HCT116 (cell line): ENCODE measurements at regions not wholly inside any gene's neighbourhood (a gene's known extent, or its start where the extent isn't known, plus 50 kb on each side); places are given as distances from the start of the nearest gene placed in this dataset.

Experiments
- ATAC-seq: fragments of 200-7000 bp; cut with Tn5 transposase; 2 replicates; pipeline ENCODE4 v1.9.1; 2020; ENCODE audit warnings: mild to moderate bottlenecking, moderate library complexity
- BruUV-seq: library from RNA; stranded (reverse); fragments of 400-500 nt; replicated peaks from 2 replicates; lab custom pipeline; 2021; lab: Mats Ljungman, UMichigan
- CTCF ChIA-PET: fragments of 300-600 bp; sonication (Branson Sonifier 250); formaldehyde crosslinking; loops from one replicate; lab custom pipeline; 2021; ENCODE audit warnings: antibody characterized with exemption; lab: Charles Lee
- POLR2A ChIA-PET: fragments of 300-600, 350-600 bp; sonication (Branson Sonifier 250); formaldehyde crosslinking; loops from one replicate; lab custom pipeline; 2021; ENCODE audit warnings: antibody characterized with exemption; lab: Charles Lee
- RAD21 ChIA-PET, 2 experiments: fragments of 300-600 bp; sonication (Branson Sonifier 250); formaldehyde crosslinking; loops; one replicate each; lab custom pipeline; 2023; ENCODE audit warnings: low total read pairs in 2 of 2; ENCODE audit not compliant: uncharacterized antibody in 2 of 2, unreplicated experiment in 2 of 2, low non-redundant PET in 1 of 2; lab: Charles Lee
- DNase-seq: peaks from one replicate; pipeline ENCODE4 v3.0.0-alpha.2; 2010; ENCODE audit warnings: low read depth, low spot score
- H2AFZ ChIP-seq: fragments of 200-600 bp; shearing (Covaris generic), sonication (generic); 2 replicates; pipeline ENCODE4 v1.6.1; 2017; ENCODE audit warnings: low read depth, mixed run types, mixed read lengths, antibody characterized with exemption, low read length; ENCODE audit not compliant: poor library complexity, severe bottlenecking
- H3K27ac ChIP-seq: 2 replicates; pipeline ENCODE4 v1.5.1; 2012; ENCODE audit warnings: low read depth, low read length
- H3K27me3 ChIP-seq: fragments of 200-600 bp; sonication (generic); 2 replicates; pipeline ENCODE4 v1.6.1; 2016; ENCODE audit warnings: mixed run types, low read length, mixed read lengths; ENCODE audit not compliant: insufficient read depth
- H3K36me3 ChIP-seq, 2 experiments: fragments of 200-500 bp in 1 of 2; fragments of 200-600 bp in 1 of 2; sonication (Bioruptor generic) in 1 of 2; sonication (generic) in 1 of 2; 2 replicates each; pipeline versions ENCODE4 v1.5.1 to v1.6.1; 2014 to 2016; ENCODE audit warnings: low read length in 2 of 2, inconsistent platforms in 1 of 2, mixed read lengths in 1 of 2, mixed run types in 1 of 2; ENCODE audit not compliant: insufficient read depth in 2 of 2, control insufficient read depth in 1 of 2
- H3K4me1 ChIP-seq, 2 experiments: fragments of 200-600 bp in 1 of 2; sonication (generic) in 1 of 2; 2 replicates each; pipeline versions ENCODE4 v1.5.1 to v1.6.1; 2012 to 2017; ENCODE audit warnings: low read length in 2 of 2, inconsistent platforms in 1 of 2, mild to moderate bottlenecking in 1 of 2, mixed read lengths in 1 of 2, mixed run types in 1 of 2, moderate library complexity in 1 of 2; ENCODE audit not compliant: insufficient read depth in 2 of 2, control insufficient read depth in 1 of 2
- H3K4me2 ChIP-seq: fragments of 200-600 bp; sonication (generic); 2 replicates; pipeline ENCODE4 v1.6.1; 2017; ENCODE audit warnings: mixed run types, low read length, mixed read lengths
- H3K4me3 ChIP-seq, 2 experiments: fragments of 200-600 bp in 1 of 2; sonication (generic) in 1 of 2; replicated peaks in 1 of 2; 2 replicates each; pipeline ENCODE4 v1.5.1; 2011 to 2016; ENCODE audit warnings: low read length in 2 of 2, control low read depth in 1 of 2, low read depth in 1 of 2, mild to moderate bottlenecking in 1 of 2, mixed read lengths in 1 of 2, mixed run types in 1 of 2
- H3K79me2 ChIP-seq: fragments of 200-600 bp; sonication (generic); 2 replicates; pipeline ENCODE4 v1.6.1; 2017; ENCODE audit warnings: mild to moderate bottlenecking, mixed run types, low read length, moderate library complexity, mixed read lengths; ENCODE audit not compliant: insufficient read depth
- H3K9ac ChIP-seq: fragments of 200-600 bp; sonication (generic); 2 replicates; pipeline ENCODE4 v1.6.1; 2016; ENCODE audit warnings: low read length, mixed read lengths
- H3K9me2 ChIP-seq: fragments of 200-600 bp; sonication (generic), shearing (Covaris generic); 2 replicates; pipeline ENCODE4 v1.6.1; 2017; ENCODE audit warnings: mixed run types, mild to moderate bottlenecking, moderate library complexity; ENCODE audit not compliant: insufficient read depth
- H3K9me3 ChIP-seq, 2 experiments: fragments of 200-500 bp in 1 of 2; fragments of 200-600 bp in 1 of 2; sonication (Bioruptor generic) in 1 of 2; sonication (generic) in 1 of 2; 2 replicates each; pipeline ENCODE4 v1.6.1; 2014 to 2017; ENCODE audit warnings: low read length in 2 of 2, mixed read lengths in 2 of 2, inconsistent platforms in 1 of 2, low read depth in 1 of 2, mild to moderate bottlenecking in 1 of 2, mixed run types in 1 of 2, moderate library complexity in 1 of 2; ENCODE audit not compliant: control insufficient read depth in 1 of 2, insufficient read depth in 1 of 2
- H4K20me1 ChIP-seq: fragments of 200-600 bp; sonication (generic), shearing (Covaris generic); 2 replicates; pipeline ENCODE4 v1.6.1; 2017; ENCODE audit warnings: mixed run types, mild to moderate bottlenecking, moderate library complexity; ENCODE audit not compliant: insufficient read depth
- CEBPB ChIP-seq: IDR thresholded peaks from 2 replicates; pipeline ENCODE4 v1.6.1; 2012; ENCODE audit warnings: low read depth
- FOSL1 ChIP-seq: IDR thresholded peaks from 2 replicates; pipeline ENCODE4 v1.6.1; 2012; ENCODE audit warnings: low read depth
- RAD21 ChIP-seq: IDR thresholded peaks from 2 replicates; pipeline ENCODE4 v1.6.1; 2012; ENCODE audit warnings: low read depth, mild to moderate bottlenecking
- SIN3A ChIP-seq: IDR thresholded peaks from 2 replicates; pipeline ENCODE4 v1.6.1; 2012; ENCODE audit warnings: low read depth
- SP1 ChIP-seq: IDR thresholded peaks from 2 replicates; pipeline ENCODE4 v1.6.1; 2012; ENCODE audit warnings: low read depth
- TCF7L2 ChIP-seq: IDR thresholded peaks from 2 replicates; pipeline ENCODE4 v1.7.0; 2011; ENCODE audit warnings: borderline replicate concordance, inconsistent platforms; ENCODE audit not compliant: insufficient read depth, insufficient read length; ENCODE audit errors: extremely low read depth
- ZNF274 ChIP-seq: fragments of 200-500 bp; sonication (Bioruptor generic); IDR thresholded peaks from 2 replicates; pipeline ENCODE4 v1.6.1; 2014; ENCODE audit warnings: mild to moderate bottlenecking, low read depth, low read length, inconsistent platforms
- intact Hi-C: fragments of 100-400 bp; cut with micrococcal nuclease; formaldehyde crosslinking; loops from 2 replicates; pipeline ENCODE4 v1.10.0; 2022
- TF ChIP-seq, protein P1 (sequence below): IDR thresholded peaks from 2 replicates; pipeline ENCODE4 v1.6.1; 2011; ENCODE audit warnings: mild to moderate bottlenecking, low read length, moderate library complexity; ENCODE audit not compliant: insufficient replicate concordance; ENCODE audit errors: extremely low read depth
- TF ChIP-seq, protein P2 (sequence below): IDR thresholded peaks from 2 replicates; pipeline ENCODE4 v1.6.1; 2012; ENCODE audit warnings: low read depth

DNA sequence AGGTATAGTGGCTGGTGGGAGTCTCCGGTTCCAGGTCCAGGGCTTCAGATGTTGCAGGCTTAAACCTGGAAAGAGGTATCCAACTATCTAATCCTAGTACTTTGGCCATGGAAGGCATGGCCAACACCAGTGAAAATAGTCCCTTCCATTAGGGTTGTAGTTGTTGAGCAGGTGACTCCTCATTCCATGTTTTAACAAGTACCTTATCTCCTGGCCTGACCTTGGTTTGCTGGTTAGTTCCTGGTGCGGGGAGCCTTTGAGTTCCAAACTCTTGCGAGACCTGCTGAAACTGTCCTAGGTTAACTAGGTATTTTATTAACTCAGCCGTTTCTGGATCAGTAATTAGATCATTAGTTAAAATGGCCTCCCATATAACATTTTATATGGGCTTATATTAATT, 128.9 kb downstream of the GPCPD1 start:
- H3K4me1 ChIP-seq: no peaks in the 10 kb centered on the region
- ChIA-PET RAD21 (no interaction called here), CTCF (no interaction called here), POLR2A (no interaction called here)
- BruUV-seq: no TSS peak
- H3K9ac ChIP-seq: no peak overlapping the region
- H3K36me3 ChIP-seq: no peaks in the 10 kb centered on the region
- H3K79me2 ChIP-seq: no peaks in the 10 kb centered on the region
- intact Hi-C loops: no loop called here
- H3K4me2 ChIP-seq: no peak overlapping the region
- H3K9me2 ChIP-seq: no peaks in the 10 kb centered on the region
- H3K27me3 ChIP-seq: no peaks in the 10 kb centered on the region
- H4K20me1 ChIP-seq: no peaks in the 10 kb centered on the region
- no peak overlapping the region for H3K27ac ChIP-seq
- no peak for ATAC-seq
- H2AFZ ChIP-seq: no peak overlapping the region
- no peak overlapping the region for H3K4me3 ChIP-seq
- TF ChIP-seq ZNF274: no peak
- TF ChIP-seq SIN3A: no peak
- no peak for TF ChIP-seq TCF7L2
- TF ChIP-seq RAD21: no peak
- TF ChIP-seq, protein P1, sequence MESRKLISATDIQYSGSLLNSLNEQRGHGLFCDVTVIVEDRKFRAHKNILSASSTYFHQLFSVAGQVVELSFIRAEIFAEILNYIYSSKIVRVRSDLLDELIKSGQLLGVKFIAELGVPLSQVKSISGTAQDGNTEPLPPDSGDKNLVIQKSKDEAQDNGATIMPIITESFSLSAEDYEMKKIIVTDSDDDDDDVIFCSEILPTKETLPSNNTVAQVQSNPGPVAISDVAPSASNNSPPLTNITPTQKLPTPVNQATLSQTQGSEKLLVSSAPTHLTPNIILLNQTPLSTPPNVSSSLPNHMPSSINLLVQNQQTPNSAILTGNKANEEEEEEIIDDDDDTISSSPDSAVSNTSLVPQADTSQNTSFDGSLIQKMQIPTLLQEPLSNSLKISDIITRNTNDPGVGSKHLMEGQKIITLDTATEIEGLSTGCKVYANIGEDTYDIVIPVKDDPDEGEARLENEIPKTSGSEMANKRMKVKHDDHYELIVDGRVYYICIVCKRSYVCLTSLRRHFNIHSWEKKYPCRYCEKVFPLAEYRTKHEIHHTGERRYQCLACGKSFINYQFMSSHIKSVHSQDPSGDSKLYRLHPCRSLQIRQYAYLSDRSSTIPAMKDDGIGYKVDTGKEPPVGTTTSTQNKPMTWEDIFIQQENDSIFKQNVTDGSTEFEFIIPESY: no peak
- TF ChIP-seq, protein P2, sequence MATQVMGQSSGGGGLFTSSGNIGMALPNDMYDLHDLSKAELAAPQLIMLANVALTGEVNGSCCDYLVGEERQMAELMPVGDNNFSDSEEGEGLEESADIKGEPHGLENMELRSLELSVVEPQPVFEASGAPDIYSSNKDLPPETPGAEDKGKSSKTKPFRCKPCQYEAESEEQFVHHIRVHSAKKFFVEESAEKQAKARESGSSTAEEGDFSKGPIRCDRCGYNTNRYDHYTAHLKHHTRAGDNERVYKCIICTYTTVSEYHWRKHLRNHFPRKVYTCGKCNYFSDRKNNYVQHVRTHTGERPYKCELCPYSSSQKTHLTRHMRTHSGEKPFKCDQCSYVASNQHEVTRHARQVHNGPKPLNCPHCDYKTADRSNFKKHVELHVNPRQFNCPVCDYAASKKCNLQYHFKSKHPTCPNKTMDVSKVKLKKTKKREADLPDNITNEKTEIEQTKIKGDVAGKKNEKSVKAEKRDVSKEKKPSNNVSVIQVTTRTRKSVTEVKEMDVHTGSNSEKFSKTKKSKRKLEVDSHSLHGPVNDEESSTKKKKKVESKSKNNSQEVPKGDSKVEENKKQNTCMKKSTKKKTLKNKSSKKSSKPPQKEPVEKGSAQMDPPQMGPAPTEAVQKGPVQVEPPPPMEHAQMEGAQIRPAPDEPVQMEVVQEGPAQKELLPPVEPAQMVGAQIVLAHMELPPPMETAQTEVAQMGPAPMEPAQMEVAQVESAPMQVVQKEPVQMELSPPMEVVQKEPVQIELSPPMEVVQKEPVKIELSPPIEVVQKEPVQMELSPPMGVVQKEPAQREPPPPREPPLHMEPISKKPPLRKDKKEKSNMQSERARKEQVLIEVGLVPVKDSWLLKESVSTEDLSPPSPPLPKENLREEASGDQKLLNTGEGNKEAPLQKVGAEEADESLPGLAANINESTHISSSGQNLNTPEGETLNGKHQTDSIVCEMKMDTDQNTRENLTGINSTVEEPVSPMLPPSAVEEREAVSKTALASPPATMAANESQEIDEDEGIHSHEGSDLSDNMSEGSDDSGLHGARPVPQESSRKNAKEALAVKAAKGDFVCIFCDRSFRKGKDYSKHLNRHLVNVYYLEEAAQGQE: no peak
- no peak for TF ChIP-seq FOSL1
- TF ChIP-seq CEBPB: no peak
- no peak for TF ChIP-seq SP1
- TF ChIP-seq, all 23 proteins: peak for 0
- H3K9me3 ChIP-seq: no peaks in the 10 kb centered on the region
- DNase-seq: no peak
